Lower leg skin (tissue), 4 donors: ENCODE measurements at regions not wholly inside any gene's neighbourhood (a gene's known extent, or its start where the extent isn't known, plus 50 kb on each side); places are given as distances from the start of the nearest gene placed in this dataset.

Source experiments
- DNase-seq, 2 donors: peaks; one replicate each; pipeline ENCODE4 v3.0.0-alpha.2; 2019; ENCODE audit warnings: low spot score in 2 of 2
- H3K4me3 ChIP-seq: fragments of 200-600 bp; sonication (generic); 2 replicates; pipeline ENCODE4 v1.5.1; 2017; ENCODE audit warnings: mild to moderate bottlenecking, low read depth; ENCODE audit not compliant: poor library complexity, severe bottlenecking
- CTCF ChIP-seq, 3 donors: fragments of 450-650 bp; IDR thresholded peaks; one replicate each; pipeline ENCODE4 v1.5.1; 2016; ENCODE audit warnings: antibody characterized with exemption in 3 of 3, mild to moderate bottlenecking in 3 of 3, moderate library complexity in 2 of 3
- POLR2A ChIP-seq, 2 donors: fragments of 450-650 bp; IDR thresholded peaks; one replicate each; pipeline ENCODE4 v1.6.1; 2016 to 2017; ENCODE audit warnings: antibody characterized with exemption in 2 of 2, mild to moderate bottlenecking in 1 of 2, moderate library complexity in 1 of 2
- WGBS, 2 donors: methylation state at CpG; one replicate each; pipeline ENCODE4 v1.1.5; 2018; 5-methylcytosine and 5-hydroxymethylcytosine counted together
- intact Hi-C: fragments of 100-400 bp; cut with DNase I; formaldehyde crosslinking; loops from one replicate; pipeline ENCODE4 v1.15.0; 2023; ENCODE audit warnings: low total_unique reads

GRCh38 chr2:23323198-23323916, 61.6 kb upstream of the KLHL29 start:
- intact Hi-C loops: no loop called here
- H3K4me3 ChIP-seq: no peak overlapping the region
- no peak for DNase-seq
- WGBS, 2 donors: 84 to 88% methylated on average over 19 of the region's 19 CpGs
- no peak for TF ChIP-seq POLR2A (IDR thresholded peaks at IDR 0.05)
- no peak for TF ChIP-seq CTCF (IDR thresholded peaks at IDR 0.05)

- no peak overlapping the region for H3K4me3 ChIP-seq
- WGBS, 2 donors: 92 to 94% methylated on average over 20 of the region's 20 CpGs
- intact Hi-C loops: no loop called here
- no peak for DNase-seq
- no peak for TF ChIP-seq POLR2A (IDR thresholded peaks at IDR 0.05)
- no peak for TF ChIP-seq CTCF (IDR thresholded peaks at IDR 0.05)
These were observed 60.9 kb upstream of the KLHL29 start for GRCh38 chr2:23323917-23324680.

- TF ChIP-seq POLR2A (IDR thresholded peaks at IDR 0.05) (no peak), CTCF (IDR thresholded peaks at IDR 0.05) (no peak)
- DNase-seq: no peak
- intact Hi-C loops: no loop called here
- 75% methylated on average over 4 of the region's 4 CpGs for WGBS, 2 donors
- H3K4me3 ChIP-seq: no peak overlapping the region
These were observed 58.6 kb upstream of the KLHL29 start for GRCh38 chr2:23326330-23326729.

DNA sequence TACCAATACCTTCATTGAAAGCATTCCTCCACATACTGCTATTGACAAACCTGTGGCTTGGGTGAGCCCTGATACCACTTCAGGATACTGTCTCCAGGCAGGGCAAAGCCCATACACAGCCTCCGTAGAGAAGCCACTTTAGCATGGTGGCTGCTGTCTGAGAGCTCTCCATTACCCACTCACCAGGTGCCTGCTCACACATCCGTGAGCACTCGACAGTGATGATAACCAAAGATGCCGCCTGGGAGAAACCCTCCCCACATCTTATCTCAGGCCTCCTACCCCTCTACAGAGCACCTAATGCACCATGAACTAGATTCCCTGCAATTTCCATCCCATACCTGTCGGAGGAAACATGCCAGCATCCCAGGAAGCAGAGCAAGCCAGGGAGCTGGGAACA, 57.6 kb upstream of the KLHL29 start:
- WGBS, 2 donors: 81 to 89% methylated on average over 5 of the region's 5 CpGs
- no peak for TF ChIP-seq CTCF (IDR thresholded peaks at IDR 0.05)
- no peak for TF ChIP-seq POLR2A (IDR thresholded peaks at IDR 0.05)
- intact Hi-C loops: no loop called here
- H3K4me3 ChIP-seq: no peak overlapping the region
- no peak for DNase-seq

GRCh38 chr2:23327887-23328286, 57.1 kb upstream of the KLHL29 start:
- 78 to 80% methylated on average over 3 of the region's 3 CpGs for WGBS, 2 donors
- no peak overlapping the region for H3K4me3 ChIP-seq
- no peak for TF ChIP-seq CTCF (IDR thresholded peaks at IDR 0.05)
- no peak for TF ChIP-seq POLR2A (IDR thresholded peaks at IDR 0.05)
- no peak for DNase-seq
- intact Hi-C loops: no loop called here
